HG03439 (cell line): ENCODE measurements at regions not wholly inside any gene's neighbourhood (a gene's known extent, or its start where the extent isn't known, plus 50 kb on each side); places are given as distances from the start of the nearest gene placed in this dataset.

Source experiments
- ATAC-seq: cut with Tn5 transposase; IDR thresholded peaks from one replicate; pipeline ENCODE4 v1.9.1; 2021; ENCODE audit warnings: mild to moderate bottlenecking, moderate library complexity; ENCODE audit not compliant: unreplicated experiment

GRCh38 chr5:61820836-61821235, 485.2 kb upstream of the KIF2A start:
- no peak for ATAC-seq

DNA sequence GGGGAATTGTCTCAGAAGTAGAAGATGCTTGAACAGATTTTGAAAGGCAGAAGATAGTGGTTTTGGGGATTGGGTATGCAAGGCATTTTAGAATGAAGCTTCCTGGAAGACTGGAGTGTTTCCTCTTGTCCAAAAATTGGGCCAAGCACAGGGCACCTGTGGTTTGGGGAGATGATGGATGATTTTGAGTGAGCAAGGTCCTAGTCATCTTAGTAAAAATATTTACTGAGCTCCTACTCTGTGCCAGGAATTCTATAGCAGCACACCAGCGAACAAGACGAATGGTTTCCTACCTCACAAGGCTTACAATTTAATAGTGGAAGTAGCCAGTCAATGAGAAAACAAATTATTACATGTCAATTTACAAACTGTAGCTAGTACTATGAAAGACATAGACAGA, 484.4 kb upstream of the KIF2A start:
- ATAC-seq = no peak

DNA sequence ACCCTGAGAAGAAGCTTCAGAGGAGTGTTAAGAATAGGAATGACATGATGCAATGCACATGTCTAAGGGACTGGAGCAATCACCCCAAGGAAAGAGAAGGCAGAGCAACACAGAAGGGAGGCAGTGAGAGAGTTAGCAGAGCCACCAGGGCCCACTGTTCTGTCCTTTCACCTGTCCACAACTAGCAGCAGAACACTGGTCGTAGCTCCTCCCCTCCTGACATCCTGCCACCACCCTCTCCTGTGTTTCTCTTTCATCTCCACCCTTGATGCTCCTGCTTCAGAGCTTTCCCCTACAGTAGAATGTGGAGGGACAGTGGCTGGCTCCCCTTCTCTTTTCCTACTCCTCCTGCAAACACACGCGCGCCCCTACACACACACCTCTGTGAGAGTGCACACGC, 483.4 kb upstream of the KIF2A start:
- no peak for ATAC-seq

DNA sequence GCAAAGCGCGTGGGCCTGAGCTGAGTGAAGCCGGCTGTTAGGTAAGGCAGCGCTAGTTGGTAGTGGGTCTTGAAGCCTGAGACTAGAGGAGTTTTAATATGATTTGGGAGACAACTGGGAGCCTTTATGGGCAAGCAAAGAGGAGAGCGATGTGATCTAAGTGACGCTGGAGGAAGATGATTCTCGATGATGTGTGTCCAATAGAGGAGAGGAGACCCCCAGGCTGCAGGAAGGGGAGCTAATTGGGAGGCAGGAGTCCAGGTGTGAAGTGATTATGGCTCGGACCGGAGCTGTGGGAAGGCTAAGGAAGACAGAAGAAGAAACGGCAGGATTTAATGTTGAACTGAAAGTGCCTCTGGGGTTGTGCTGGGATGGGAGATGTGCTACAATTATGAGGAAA, 482.9 kb upstream of the KIF2A start:
- no peak for ATAC-seq

DNA sequence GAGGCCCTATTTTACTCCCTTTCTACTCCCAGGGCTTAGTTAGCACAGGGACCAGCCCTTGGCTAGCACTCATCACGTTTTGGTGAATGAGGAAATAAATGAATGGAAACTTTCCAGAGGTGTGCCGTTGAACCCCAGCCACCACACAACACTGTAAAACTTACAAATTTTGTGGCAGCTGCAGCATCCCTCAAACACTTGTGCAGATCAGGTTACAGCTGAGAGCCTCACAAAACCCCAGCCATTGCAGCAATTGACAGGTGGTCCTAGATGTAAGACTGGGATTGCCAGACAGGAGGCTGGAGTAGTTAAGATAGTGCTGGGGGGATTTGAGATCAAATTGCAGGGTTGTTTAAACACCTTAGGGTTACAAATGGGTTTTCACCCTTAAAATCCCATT, 482.2 kb upstream of the KIF2A start:
- ATAC-seq = no peak

- ATAC-seq = no peak
These were observed 481.6 kb upstream of the KIF2A start for GRCh38 chr5:61824396-61824795.

DNA sequence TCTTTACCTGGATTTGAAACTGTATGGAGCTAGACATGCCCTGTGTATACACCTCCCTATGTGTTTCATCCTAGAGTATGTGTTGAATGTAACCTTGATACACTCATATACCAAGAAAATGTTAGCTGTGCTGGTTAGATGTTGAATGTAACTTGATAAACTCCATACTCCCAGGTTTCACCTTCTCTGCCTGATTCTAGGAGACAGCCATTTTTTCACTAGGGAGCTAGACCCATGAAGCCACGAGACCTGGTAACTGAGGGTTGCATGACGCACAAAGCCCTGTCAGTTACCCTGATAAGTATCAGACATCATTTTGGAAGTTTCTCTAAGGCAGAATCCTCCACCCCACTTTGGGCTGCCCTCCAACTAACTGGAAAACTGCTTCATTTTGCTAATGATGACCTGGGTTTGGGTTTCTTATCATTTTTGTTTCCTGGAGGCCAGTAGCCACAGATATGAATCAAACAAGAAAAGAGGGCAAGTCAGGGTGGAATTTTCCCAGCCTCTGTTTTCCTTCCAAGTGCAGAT, 478.5 kb upstream of the KIF2A start:
- no peak for ATAC-seq

- no peak for ATAC-seq
These were observed 477.1 kb upstream of the KIF2A start for GRCh38 chr5:61828856-61829255.

DNA sequence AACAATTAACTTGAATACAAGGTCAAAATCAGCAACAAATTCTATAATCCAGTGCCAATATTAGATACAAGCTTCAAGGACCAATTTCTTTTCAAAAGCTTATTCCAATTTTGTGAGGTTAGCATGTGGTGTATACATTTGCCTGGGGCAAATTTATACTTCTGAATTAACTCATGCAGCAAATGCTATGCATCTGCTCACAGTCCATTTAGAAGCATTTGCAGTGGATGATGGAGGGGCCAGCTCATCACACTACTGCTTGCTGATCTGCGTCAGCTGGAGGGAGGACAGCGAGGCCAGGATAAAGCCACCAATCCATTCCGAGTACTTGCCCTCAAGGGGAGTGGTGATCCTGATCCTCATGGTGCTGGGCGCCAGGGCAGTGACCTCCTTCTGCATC, 474.3 kb upstream of the KIF2A start:
- no peak for ATAC-seq

GRCh38 chr5:61837788-61838187, 468.2 kb upstream of the KIF2A start:
- ATAC-seq = no peak

DNA sequence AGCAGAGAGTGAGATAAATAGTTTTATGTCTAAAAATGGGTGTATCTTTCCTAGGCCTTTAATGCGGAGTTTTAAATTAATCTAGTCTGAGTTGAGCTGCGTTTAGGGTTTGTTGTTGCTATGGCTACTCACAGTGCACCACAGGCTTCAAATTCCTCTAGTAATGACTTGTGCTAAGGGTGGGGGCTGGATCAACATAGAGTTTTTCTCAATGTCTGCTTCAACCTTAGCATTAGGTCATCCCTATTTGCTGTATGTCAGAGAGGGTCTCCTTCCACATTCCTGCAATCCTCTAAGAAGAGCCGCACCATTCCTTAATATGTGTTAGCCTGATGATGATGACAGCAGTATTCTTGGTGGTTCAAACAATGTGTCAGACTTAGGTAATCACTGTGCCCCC, 465.6 kb upstream of the KIF2A start:
- no peak for ATAC-seq

GRCh38 chr5:61842840-61843239, 463.2 kb upstream of the KIF2A start:
- ATAC-seq = no peak

GRCh38 chr5:61850696-61851095, 455.3 kb upstream of the KIF2A start:
- no peak for ATAC-seq

- ATAC-seq = no peak
These were observed 451.5 kb upstream of the KIF2A start for GRCh38 chr5:61854531-61854930.

DNA sequence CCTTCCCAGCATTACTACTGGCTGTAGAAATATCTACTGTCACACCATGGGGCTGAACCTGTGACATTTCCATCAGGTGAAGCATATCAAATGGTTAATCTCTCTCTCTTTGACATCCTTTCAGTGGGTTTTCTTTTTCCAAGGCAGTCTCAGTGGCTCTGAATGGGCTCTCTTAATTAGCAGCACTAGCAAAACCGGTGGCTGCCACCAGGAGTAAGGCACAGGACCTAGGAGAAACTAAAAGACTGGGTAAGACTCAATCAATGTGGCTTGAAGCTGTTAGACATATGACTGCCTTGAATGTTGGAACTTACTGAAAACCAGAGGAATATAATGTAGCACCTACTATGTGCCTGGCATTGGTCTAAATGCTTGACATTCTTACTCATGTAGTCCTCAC, 445.0 kb upstream of the KIF2A start:
- ATAC-seq = no peak

DNA sequence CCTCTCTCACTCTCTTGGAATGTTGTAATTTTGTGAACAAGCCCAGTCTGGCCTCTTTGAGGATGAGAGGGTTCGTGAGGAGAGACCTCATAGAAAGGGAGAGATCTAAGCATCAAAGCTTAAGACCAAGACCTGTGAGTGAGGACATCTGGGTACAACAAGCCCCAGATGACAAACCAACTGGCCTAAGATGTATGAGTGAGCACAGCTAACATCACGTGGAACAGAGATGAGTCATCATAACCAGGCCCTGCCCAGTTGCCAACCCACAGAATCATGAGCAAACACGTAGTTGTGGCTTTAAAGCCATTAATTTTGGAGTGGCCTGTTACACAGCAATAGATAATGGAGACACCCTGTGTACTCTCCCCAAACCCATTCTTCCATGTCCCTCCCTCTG, 439.1 kb upstream of the KIF2A start:
- ATAC-seq = peak; percentile 64

DNA sequence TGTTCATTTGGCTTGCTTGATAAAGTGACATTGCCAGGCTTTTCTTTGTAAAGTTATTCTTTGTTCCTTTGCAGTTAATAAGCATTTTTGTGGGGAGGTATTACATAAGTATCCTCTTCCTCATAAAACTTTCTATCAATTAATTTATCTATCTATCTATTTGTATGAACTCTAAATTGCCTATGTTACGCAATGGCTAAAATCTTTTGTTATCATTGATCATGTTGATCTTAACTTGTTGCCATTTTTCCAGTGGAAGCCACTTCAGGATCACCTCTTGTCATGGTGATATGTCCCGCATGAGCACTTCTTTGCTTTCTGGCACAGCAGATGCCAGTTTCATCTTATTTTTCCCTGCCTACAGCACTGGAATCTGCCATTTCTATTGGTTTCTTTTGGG, 436.7 kb upstream of the KIF2A start:
- ATAC-seq = no peak

DNA sequence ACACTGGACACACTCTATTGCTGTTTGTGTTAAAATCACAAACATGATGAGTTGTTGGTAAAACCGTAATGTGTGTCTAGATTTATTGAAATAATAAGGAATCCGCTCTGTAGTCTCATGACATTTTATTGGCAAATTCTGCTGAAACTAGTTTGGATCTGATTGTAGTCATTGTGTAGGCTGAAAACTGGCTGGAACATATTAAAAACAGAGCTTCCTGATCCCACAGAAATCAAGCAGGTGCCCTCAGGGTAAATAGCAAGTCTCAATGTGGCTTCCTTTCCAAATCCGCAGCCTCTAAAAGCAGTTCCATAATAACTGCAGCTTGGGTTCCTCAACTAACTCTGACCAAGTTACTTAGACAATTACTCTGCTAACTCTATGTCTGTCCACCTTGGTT, 427.5 kb upstream of the KIF2A start:
- ATAC-seq = no peak

DNA sequence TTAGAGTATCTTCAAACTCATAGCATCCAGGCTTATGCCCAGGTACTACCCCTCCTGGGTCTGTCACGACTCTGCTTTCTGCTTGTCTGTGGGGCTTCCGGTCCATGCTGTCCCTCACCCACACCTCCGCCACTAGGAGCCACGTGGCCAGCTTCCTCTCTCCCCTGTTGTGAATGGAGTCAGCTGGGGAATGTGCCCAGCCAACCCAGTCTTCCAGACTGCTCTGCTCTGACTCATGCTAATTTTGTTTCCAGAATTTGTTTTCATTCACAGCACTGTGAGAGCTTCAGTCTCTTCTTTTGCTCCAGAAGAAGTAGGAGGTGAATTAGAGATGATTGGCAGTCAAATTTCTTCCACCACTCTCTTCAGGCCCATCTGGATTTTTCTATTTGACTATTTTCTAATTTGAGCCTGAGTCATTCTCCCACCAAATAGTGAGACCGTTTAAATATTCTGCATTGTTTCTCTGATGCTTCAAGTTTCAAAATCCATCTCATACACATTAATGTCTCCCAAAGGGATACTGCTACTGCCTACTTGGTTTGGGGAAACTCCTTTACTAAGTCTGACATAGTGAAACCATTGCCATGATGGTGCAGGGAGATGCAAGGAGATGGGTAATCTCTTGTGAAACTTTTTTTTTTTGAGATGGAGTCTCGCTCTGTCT, 424.1 kb upstream of the KIF2A start:
- ATAC-seq = no peak

GRCh38 chr5:61882901-61883500, 423.0 kb upstream of the KIF2A start:
- ATAC-seq = no peak

GRCh38 chr5:61884252-61884855, 421.7 kb upstream of the KIF2A start:
- ATAC-seq = no peak

- ATAC-seq = no peak
These were observed 419.8 kb upstream of the KIF2A start for GRCh38 chr5:61886214-61886613.
